Large intestine (tissue), 3 donors: ENCODE measurements at regions not wholly inside any gene's neighbourhood (a gene's known extent, or its start where the extent isn't known, plus 50 kb on each side); places are given as distances from the start of the nearest gene placed in this dataset.

ENCODE experiments used
- DNase-seq, 2 donors: peaks; one replicate each; pipeline versions ENCODE4 v3.0.0 to v3.0.0-alpha.2; 2013
- H3K27ac ChIP-seq: one replicate; pipeline ENCODE4 v1.5.1; 2013; ENCODE audit warnings: low read length
- H3K27me3 ChIP-seq: 2 replicates; pipeline ENCODE4 v1.6.1; 2013; ENCODE audit warnings: low read length; ENCODE audit not compliant: control insufficient read depth, insufficient read depth
- H3K36me3 ChIP-seq: 2 replicates; pipeline ENCODE4 v1.6.1; 2013; ENCODE audit warnings: low read length; ENCODE audit not compliant: control insufficient read depth, insufficient read depth
- H3K4me1 ChIP-seq: one replicate; pipeline ENCODE4 v1.6.1; 2013; ENCODE audit warnings: low read length; ENCODE audit not compliant: control insufficient read depth, insufficient read depth
- H3K4me3 ChIP-seq: one replicate; pipeline ENCODE4 v1.5.1; 2013; ENCODE audit warnings: low read length
- H3K9me3 ChIP-seq: one replicate; pipeline ENCODE4 v1.6.1; 2013; ENCODE audit warnings: mild to moderate bottlenecking, low read depth, low read length, moderate library complexity; ENCODE audit not compliant: control insufficient read depth
- WGBS: methylation state at CpG from one replicate; pipeline ENCODE4 v1.1.5; 2013; ENCODE audit warnings: low lambda C conversion rate; ENCODE audit not compliant: insufficient coverage; 5-methylcytosine and 5-hydroxymethylcytosine counted together

GRCh38 chrX:1910207-1910470 is 295.3 kb downstream of the ASMT start:
- 81% methylated on average over 2 of the region's 2 CpGs for WGBS
- no peak overlapping the region for H3K27ac ChIP-seq
- no peaks in the 10 kb centered on the region for H3K9me3 ChIP-seq
- H3K4me1 ChIP-seq: no peaks in the 10 kb centered on the region
- no peak for DNase-seq
- no peak overlapping the region for H3K4me3 ChIP-seq
- no peaks in the 10 kb centered on the region for H3K36me3 ChIP-seq
- H3K27me3 ChIP-seq: no peaks in the 10 kb centered on the region

GRCh38 chrX:1911401-1912128 is 296.7 kb downstream of the ASMT start:
- Histone ChIP-seq H3K27me3 (no peaks in the 10 kb centered on the region), H3K4me1 (no peaks in the 10 kb centered on the region), H3K9me3 (no peaks in the 10 kb centered on the region), H3K36me3 (no peaks in the 10 kb centered on the region), H3K4me3 (no peak overlapping the region), H3K27ac (no peak overlapping the region)
- 85% methylated on average over 1 of the region's 5 CpGs for WGBS
- DNase-seq: no peak

- H3K4me3 ChIP-seq: no peak overlapping the region
- H3K27me3 ChIP-seq: no peaks in the 10 kb centered on the region
- H3K27ac ChIP-seq: no peak overlapping the region
- H3K9me3 ChIP-seq: no peaks in the 10 kb centered on the region
- DNase-seq: no peak
- no peaks in the 10 kb centered on the region for H3K36me3 ChIP-seq
- no peaks in the 10 kb centered on the region for H3K4me1 ChIP-seq
- 100% methylated on average over 1 of the region's 10 CpGs for WGBS
Measured at GRCh38 chrX:1912193-1912592, 297.3 kb downstream of the ASMT start.

- no peaks in the 10 kb centered on the region for H3K27me3 ChIP-seq
- H3K9me3 ChIP-seq: no peaks in the 10 kb centered on the region
- no peak overlapping the region for H3K27ac ChIP-seq
- no peaks in the 10 kb centered on the region for H3K4me1 ChIP-seq
- H3K4me3 ChIP-seq: no peak overlapping the region
- no peaks in the 10 kb centered on the region for H3K36me3 ChIP-seq
- DNase-seq: no peak
- 100% methylated on average over 2 of the region's 23 CpGs for WGBS
Measured at GRCh38 chrX:1914606-1915365, 299.9 kb downstream of the ASMT start.

GRCh38 chrX:1918780-1919179 is 303.9 kb downstream of the ASMT start:
- Histone ChIP-seq H3K36me3 (no peaks in the 10 kb centered on the region), H3K27ac (no peak overlapping the region), H3K4me3 (no peak overlapping the region), H3K4me1 (no peaks in the 10 kb centered on the region), H3K27me3 (no peaks in the 10 kb centered on the region), H3K9me3 (no peaks in the 10 kb centered on the region)
- 100% methylated on average over 1 of the region's 8 CpGs for WGBS
- no peak for DNase-seq

- H3K4me1 ChIP-seq: no peaks in the 10 kb centered on the region
- H3K27ac ChIP-seq: no peak overlapping the region
- H3K36me3 ChIP-seq: no peaks in the 10 kb centered on the region
- 1% methylated on average over 11 of the region's 20 CpGs for WGBS
- no peak overlapping the region for H3K4me3 ChIP-seq
- H3K27me3 ChIP-seq: no peaks in the 10 kb centered on the region
- H3K9me3 ChIP-seq: no peaks in the 10 kb centered on the region
- peak in 1 of 2 donors; percentile 18 for DNase-seq
Measured at GRCh38 chrX:1925053-1925481, 310.2 kb downstream of the ASMT start.

GRCh38 chrX:1928805-1929204 is 313.9 kb downstream of the ASMT start:
- H3K27ac ChIP-seq: no peak overlapping the region
- no peak overlapping the region for H3K4me3 ChIP-seq
- H3K27me3 ChIP-seq: no peaks in the 10 kb centered on the region
- no peaks in the 10 kb centered on the region for H3K4me1 ChIP-seq
- DNase-seq: no peak
- H3K9me3 ChIP-seq: no peaks in the 10 kb centered on the region
- H3K36me3 ChIP-seq: no peaks in the 10 kb centered on the region
- WGBS: 100% methylated on average over 2 of the region's 10 CpGs

- H3K27ac ChIP-seq: no peak overlapping the region
- no peaks in the 10 kb centered on the region for H3K36me3 ChIP-seq
- DNase-seq: no peak
- WGBS: 86% methylated on average over 2 of the region's 6 CpGs
- no peaks in the 10 kb centered on the region for H3K27me3 ChIP-seq
- H3K4me1 ChIP-seq: no peaks in the 10 kb centered on the region
- no peaks in the 10 kb centered on the region for H3K9me3 ChIP-seq
- H3K4me3 ChIP-seq: no peak overlapping the region
Measured at GRCh38 chrX:1932231-1932630, 317.4 kb downstream of the ASMT start.

GRCh38 chrX:1933964-1934363 is 319.1 kb downstream of the ASMT start:
- WGBS: 93% methylated on average over 3 of the region's 9 CpGs
- H3K27ac ChIP-seq: no peak overlapping the region
- no peak for DNase-seq
- no peaks in the 10 kb centered on the region for H3K36me3 ChIP-seq
- H3K9me3 ChIP-seq: no peaks in the 10 kb centered on the region
- H3K27me3 ChIP-seq: no peaks in the 10 kb centered on the region
- no peaks in the 10 kb centered on the region for H3K4me1 ChIP-seq
- H3K4me3 ChIP-seq: no peak overlapping the region

- 71% methylated on average over 1 of the region's 4 CpGs for WGBS
- no peaks in the 10 kb centered on the region for H3K36me3 ChIP-seq
- H3K4me1 ChIP-seq: no peaks in the 10 kb centered on the region
- no peaks in the 10 kb centered on the region for H3K27me3 ChIP-seq
- no peak overlapping the region for H3K4me3 ChIP-seq
- H3K9me3 ChIP-seq: no peaks in the 10 kb centered on the region
- H3K27ac ChIP-seq: no peak overlapping the region
- DNase-seq: no peak
Measured at GRCh38 chrX:1935805-1936204, 320.9 kb downstream of the ASMT start.

- no peak for DNase-seq
- no peaks in the 10 kb centered on the region for H3K27me3 ChIP-seq
- no peak overlapping the region for H3K27ac ChIP-seq
- no peaks in the 10 kb centered on the region for H3K9me3 ChIP-seq
- no peaks in the 10 kb centered on the region for H3K36me3 ChIP-seq
- H3K4me3 ChIP-seq: no peak overlapping the region
- H3K4me1 ChIP-seq: no peaks in the 10 kb centered on the region
- no CpG with 5 or more reads among the region's 6 CpGs for WGBS
Measured at GRCh38 chrX:1938190-1938589, 323.3 kb downstream of the ASMT start.
